Hepatocyte (in vitro differentiated cells): ENCODE measurements at regions not wholly inside any gene's neighbourhood (a gene's known extent, or its start where the extent isn't known, plus 50 kb on each side); places are given as distances from the start of the nearest gene placed in this dataset.

Experiments
- CTCF ChIP-seq: fragments of 200-600 bp; sonication (generic); IDR thresholded peaks from 2 replicates; pipeline ENCODE4 v1.5.1; 2016; ENCODE audit warnings: antibody characterized with exemption, mild to moderate bottlenecking; ENCODE audit not compliant: poor library complexity
- EZH2 ChIP-seq: fragments of 200-600 bp; sonication (generic); IDR thresholded peaks from 2 replicates; pipeline ENCODE4 v1.6.1; 2016; ENCODE audit warnings: antibody characterized with exemption, mild to moderate bottlenecking, borderline replicate concordance

DNA sequence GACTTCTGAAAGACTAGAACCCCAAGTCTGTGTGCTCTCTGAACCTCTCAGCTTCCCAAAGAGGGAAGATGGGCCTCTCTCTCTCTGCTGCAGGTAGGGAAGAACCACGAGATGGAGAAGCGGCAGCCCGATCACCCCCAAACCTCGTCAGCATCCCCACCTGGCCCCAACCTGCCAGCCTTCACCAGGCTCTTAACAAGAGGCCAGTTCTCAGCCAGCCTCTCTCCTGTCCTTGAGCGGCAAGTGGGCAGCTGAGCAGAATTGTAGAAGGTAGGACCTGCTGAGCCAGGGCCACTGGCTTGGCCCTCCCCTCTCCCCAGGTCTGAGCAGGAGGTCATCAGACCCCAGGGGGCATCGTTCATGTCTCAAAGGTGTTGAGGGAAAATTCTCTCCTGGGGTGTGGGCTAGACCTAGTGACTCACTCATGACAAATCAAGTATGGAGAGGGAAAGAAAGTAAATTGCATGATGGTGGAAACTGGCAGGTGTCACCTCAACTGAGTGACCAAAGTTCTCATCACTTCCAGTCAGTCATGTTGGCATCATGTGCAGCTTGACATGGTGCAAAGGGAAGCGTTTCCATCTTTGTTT lies 92.0 kb upstream of the GPR26 start:
- TF ChIP-seq CTCF (no peak), EZH2 (no peak)
